HG02642 (cell line): ENCODE measurements at regions not wholly inside any gene's neighbourhood (a gene's known extent, or its start where the extent isn't known, plus 50 kb on each side); places are given as distances from the start of the nearest gene placed in this dataset.

ENCODE experiments used
- ATAC-seq: cut with Tn5 transposase; IDR thresholded peaks from one replicate; pipeline ENCODE4 v1.9.1; 2021; ENCODE audit warnings: mild to moderate bottlenecking; ENCODE audit not compliant: unreplicated experiment, poor library complexity

GRCh38 chr4:138086611-138087041 is 155.5 kb downstream of the SLC7A11 start:
- ATAC-seq, result no peak

GRCh38 chr4:138085736-138086305 is 156.3 kb downstream of the SLC7A11 start:
- ATAC-seq, result no peak

- ATAC-seq, result no peak
Observed at GRCh38 chr4:138078751-138079520, 163.2 kb downstream of the SLC7A11 start.

- ATAC-seq, result no peak
Observed at GRCh38 chr4:138078253-138078652, 163.9 kb downstream of the SLC7A11 start.

- ATAC-seq, result no peak
Observed at GRCh38 chr4:138076561-138076960, 165.6 kb downstream of the SLC7A11 start.

GRCh38 chr4:138070816-138071215 is 171.3 kb downstream of the SLC7A11 start:
- ATAC-seq, result no peak

- peak; percentile 55 for ATAC-seq
Observed at GRCh38 chr4:138063581-138063980, 178.6 kb downstream of the SLC7A11 start.

GRCh38 chr4:138062929-138063328 is 179.2 kb downstream of the SLC7A11 start:
- no peak for ATAC-seq

- no peak for ATAC-seq
Observed at GRCh38 chr4:138056541-138056940, 185.6 kb downstream of the SLC7A11 start.

- ATAC-seq, result no peak
Observed at GRCh38 chr4:138055890-138056289, 186.3 kb downstream of the SLC7A11 start.

GRCh38 chr4:138053641-138054301 is 188.4 kb downstream of the SLC7A11 start:
- ATAC-seq, result no peak

GRCh38 chr4:138052806-138053632 is 189.1 kb downstream of the SLC7A11 start:
- no peak for ATAC-seq

GRCh38 chr4:138051157-138051556 is 191.0 kb downstream of the SLC7A11 start:
- no peak for ATAC-seq

- ATAC-seq, result no peak
Observed at GRCh38 chr4:138050601-138051000, 191.5 kb downstream of the SLC7A11 start.

- ATAC-seq, result no peak
Observed at GRCh38 chr4:138049355-138049754, 192.8 kb downstream of the SLC7A11 start.

GRCh38 chr4:138047290-138047689 is 194.9 kb downstream of the SLC7A11 start:
- ATAC-seq, result no peak

GRCh38 chr4:138045036-138045435 is 197.1 kb downstream of the SLC7A11 start:
- ATAC-seq, result no peak

- no peak for ATAC-seq
Observed at GRCh38 chr4:138039010-138039409, 203.1 kb downstream of the SLC7A11 start.

GRCh38 chr4:138037696-138038095 is 204.5 kb downstream of the SLC7A11 start:
- no peak for ATAC-seq

- ATAC-seq, result peak; percentile 100
Observed at GRCh38 chr4:138035781-138036258, 206.3 kb downstream of the SLC7A11 start.
